HG03135 (cell line): ENCODE measurements at regions not wholly inside any gene's neighbourhood (a gene's known extent, or its start where the extent isn't known, plus 50 kb on each side); places are given as distances from the start of the nearest gene placed in this dataset.

Experiments
- ATAC-seq: cut with Tn5 transposase; IDR thresholded peaks from one replicate; pipeline ENCODE4 v1.9.1; 2021; ENCODE audit warnings: mild to moderate bottlenecking, moderate library complexity; ENCODE audit not compliant: unreplicated experiment

DNA sequence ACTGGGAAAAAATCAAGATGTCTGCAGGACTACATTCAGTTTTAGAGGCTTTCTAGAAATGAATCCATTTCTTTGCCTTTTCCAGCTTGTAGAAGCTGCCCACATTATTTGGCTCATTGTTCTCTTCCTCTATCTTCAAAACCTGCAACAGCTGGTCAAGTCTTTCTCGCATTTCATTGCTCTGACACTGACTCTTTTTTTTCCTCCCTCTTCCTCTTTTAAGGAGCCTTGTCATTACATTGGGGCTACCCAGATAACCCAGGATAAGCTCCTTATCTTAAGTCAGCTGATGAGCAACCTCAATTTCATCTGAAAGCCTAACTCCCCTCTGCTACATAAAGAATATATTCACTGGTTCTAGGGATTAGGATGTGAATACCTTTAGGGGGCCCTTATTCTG, 53.2 kb upstream of the CEP162 start:
- no peak for ATAC-seq

- ATAC-seq: no peak
These were observed 52.6 kb upstream of the CEP162 start for GRCh38 chr6:84280030-84280429.

GRCh38 chr6:84278321-84278998, 51.0 kb upstream of the CEP162 start:
- no peak for ATAC-seq
